ENCODE measurements at regions not wholly inside any gene's neighbourhood (a gene's known extent, or its start where the extent isn't known, plus 50 kb on each side); places are given as distances from the start of the nearest gene placed in this dataset.

DNA sequence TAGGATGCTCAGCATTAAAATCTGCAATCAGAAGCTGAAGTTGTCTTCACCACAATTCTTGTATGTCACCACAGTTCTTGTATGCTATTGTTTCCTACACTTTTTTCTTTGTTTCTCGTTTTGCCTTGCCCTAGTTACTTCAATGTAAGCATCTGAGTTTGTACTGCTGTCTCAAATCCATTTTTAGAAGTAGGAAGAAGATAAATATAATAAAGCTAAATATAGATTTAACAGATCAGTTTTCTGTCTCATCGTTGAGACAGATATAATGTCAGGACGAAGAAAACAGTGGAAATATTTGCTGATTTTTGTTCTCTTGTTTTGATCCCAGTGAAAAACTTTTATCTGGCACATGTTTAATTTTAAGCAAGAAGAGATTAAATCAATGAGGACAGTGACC is 318.0 kb downstream of the QKI start:
- TF ChIP-seq MXI1 (IDR thresholded peaks at IDR 0.05; ENCODE audit: borderline replicate concordance, low read depth, low read length) (no peak), RAD21 (IDR thresholded peaks at IDR 0.05; ENCODE audit: low read length) (no peak), CEBPB (IDR thresholded peaks at IDR 0.05; ENCODE audit: low read depth, low read length) (no peak)
- TF ChIP-seq, protein P1, sequence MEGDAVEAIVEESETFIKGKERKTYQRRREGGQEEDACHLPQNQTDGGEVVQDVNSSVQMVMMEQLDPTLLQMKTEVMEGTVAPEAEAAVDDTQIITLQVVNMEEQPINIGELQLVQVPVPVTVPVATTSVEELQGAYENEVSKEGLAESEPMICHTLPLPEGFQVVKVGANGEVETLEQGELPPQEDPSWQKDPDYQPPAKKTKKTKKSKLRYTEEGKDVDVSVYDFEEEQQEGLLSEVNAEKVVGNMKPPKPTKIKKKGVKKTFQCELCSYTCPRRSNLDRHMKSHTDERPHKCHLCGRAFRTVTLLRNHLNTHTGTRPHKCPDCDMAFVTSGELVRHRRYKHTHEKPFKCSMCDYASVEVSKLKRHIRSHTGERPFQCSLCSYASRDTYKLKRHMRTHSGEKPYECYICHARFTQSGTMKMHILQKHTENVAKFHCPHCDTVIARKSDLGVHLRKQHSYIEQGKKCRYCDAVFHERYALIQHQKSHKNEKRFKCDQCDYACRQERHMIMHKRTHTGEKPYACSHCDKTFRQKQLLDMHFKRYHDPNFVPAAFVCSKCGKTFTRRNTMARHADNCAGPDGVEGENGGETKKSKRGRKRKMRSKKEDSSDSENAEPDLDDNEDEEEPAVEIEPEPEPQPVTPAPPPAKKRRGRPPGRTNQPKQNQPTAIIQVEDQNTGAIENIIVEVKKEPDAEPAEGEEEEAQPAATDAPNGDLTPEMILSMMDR (conservative IDR thresholded peaks at IDR 0.05; ENCODE audit: low read depth, low read length), result no peak

Measured in IMR-90 (cell line).